Type B pancreatic cell (in vitro differentiated cells): ENCODE measurements at regions not wholly inside any gene's neighbourhood (a gene's known extent, or its start where the extent isn't known, plus 50 kb on each side); places are given as distances from the start of the nearest gene placed in this dataset.

Experiments
- DNase-seq: peaks from one replicate; pipeline ENCODE4 v3.0.0; 2021; ENCODE audit warnings: mixed read lengths; ENCODE audit not compliant: unreplicated experiment; ENCODE audit errors: extremely low spot score
- H3K27ac Mint-ChIP-seq: 2 replicates; pipeline ENCODE4 v1.8.0; 2021; ENCODE audit warnings: mild to moderate bottlenecking, mixed read lengths
- H3K27me3 Mint-ChIP-seq: 2 replicates; pipeline ENCODE4 v1.8.0; 2021; ENCODE audit warnings: mixed read lengths
- H3K36me3 Mint-ChIP-seq: 2 replicates; pipeline ENCODE4 v1.8.0; 2021; ENCODE audit warnings: mixed read lengths
- H3K4me1 Mint-ChIP-seq: one replicate; pipeline ENCODE4 v1.8.0; 2021; ENCODE audit warnings: mixed read lengths; ENCODE audit not compliant: unreplicated experiment
- H3K4me3 Mint-ChIP-seq: 2 replicates; pipeline ENCODE4 v1.8.0; 2021; ENCODE audit warnings: mild to moderate bottlenecking, mixed read lengths
- H3K9me3 Mint-ChIP-seq: 2 replicates; pipeline ENCODE4 v1.8.0; 2021; ENCODE audit warnings: mixed read lengths
- CTCF ChIP-seq: fragments of 200-600 bp; sonication (generic); conservative IDR thresholded peaks from 2 replicates; pipeline ENCODE4 v1.5.0; 2021; ENCODE audit warnings: antibody characterized with exemption, mild to moderate bottlenecking

- H3K36me3 Mint-ChIP-seq = no peaks in the 10 kb centered on the region
- H3K9me3 Mint-ChIP-seq = no peaks in the 10 kb centered on the region
- no peak for TF ChIP-seq CTCF
- peak overlapping the region; percentile 42 for H3K27ac Mint-ChIP-seq
- H3K4me1 Mint-ChIP-seq = peaks cover 33% of the 10 kb centered on the region
- H3K27me3 Mint-ChIP-seq = no peaks in the 10 kb centered on the region
- no peak overlapping the region for H3K4me3 Mint-ChIP-seq
- DNase-seq = no peak
Measured at GRCh38 chr10:3897156-3897555, 112.1 kb upstream of the KLF6 start.

- peaks cover 23% of the 10 kb centered on the region for H3K4me1 Mint-ChIP-seq
- no peak for TF ChIP-seq CTCF
- H3K9me3 Mint-ChIP-seq = no peaks in the 10 kb centered on the region
- no peaks in the 10 kb centered on the region for H3K27me3 Mint-ChIP-seq
- no peak overlapping the region for H3K27ac Mint-ChIP-seq
- no peak overlapping the region for H3K4me3 Mint-ChIP-seq
- H3K36me3 Mint-ChIP-seq = no peaks in the 10 kb centered on the region
- DNase-seq = no peak
Measured at GRCh38 chr10:3896161-3896560, 111.2 kb upstream of the KLF6 start.

GRCh38 chr10:3895045-3895631, 110.1 kb upstream of the KLF6 start:
- Mint-ChIP-seq H3K27me3 (no peaks in the 10 kb centered on the region), H3K27ac (peak overlapping the region; percentile 81), H3K36me3 (no peaks in the 10 kb centered on the region), H3K9me3 (no peaks in the 10 kb centered on the region), H3K4me1 (peaks cover 28% of the 10 kb centered on the region), H3K4me3 (peak overlapping the region; percentile 30)
- no peak for DNase-seq
- TF ChIP-seq CTCF = no peak

- peaks cover 34% of the 10 kb centered on the region for H3K4me1 Mint-ChIP-seq
- DNase-seq = no peak
- no peaks in the 10 kb centered on the region for H3K27me3 Mint-ChIP-seq
- no peak overlapping the region for H3K27ac Mint-ChIP-seq
- no peak overlapping the region for H3K4me3 Mint-ChIP-seq
- H3K36me3 Mint-ChIP-seq = no peaks in the 10 kb centered on the region
- H3K9me3 Mint-ChIP-seq = no peaks in the 10 kb centered on the region
- TF ChIP-seq CTCF = no peak
Measured at GRCh38 chr10:3893901-3894563, 109.0 kb upstream of the KLF6 start.

GRCh38 chr10:3892440-3893425, 107.7 kb upstream of the KLF6 start:
- peak overlapping the region; percentile 38 for H3K4me3 Mint-ChIP-seq

More at GRCh38 chr10:3892440-3893425, 107.7 kb upstream of the KLF6 start:
- peak overlapping the region; percentile 80 for H3K27ac Mint-ChIP-seq
- peaks cover 42% of the 10 kb centered on the region for H3K4me1 Mint-ChIP-seq
- no peaks in the 10 kb centered on the region for H3K9me3 Mint-ChIP-seq
- no peaks in the 10 kb centered on the region for H3K36me3 Mint-ChIP-seq
- no peaks in the 10 kb centered on the region for H3K27me3 Mint-ChIP-seq
- TF ChIP-seq CTCF = no peak
- no peak for DNase-seq
